ENCODE measurements at regions not wholly inside any gene's neighbourhood (a gene's known extent, or its start where the extent isn't known, plus 50 kb on each side); places are given as distances from the start of the nearest gene placed in this dataset.

GRCh38 chr11:29802522-29802921 is 214.3 kb downstream of the KCNA4 start:
- TF ChIP-seq POLR2A (IDR thresholded peaks at IDR 0.05): no peak
- no peak for TF ChIP-seq CTCF (IDR thresholded peaks at IDR 0.05)

Measured in breast epithelium (tissue), 3 donors.